ENCODE measurements at regions not wholly inside any gene's neighbourhood (a gene's known extent, or its start where the extent isn't known, plus 50 kb on each side); places are given as distances from the start of the nearest gene placed in this dataset.

DNA sequence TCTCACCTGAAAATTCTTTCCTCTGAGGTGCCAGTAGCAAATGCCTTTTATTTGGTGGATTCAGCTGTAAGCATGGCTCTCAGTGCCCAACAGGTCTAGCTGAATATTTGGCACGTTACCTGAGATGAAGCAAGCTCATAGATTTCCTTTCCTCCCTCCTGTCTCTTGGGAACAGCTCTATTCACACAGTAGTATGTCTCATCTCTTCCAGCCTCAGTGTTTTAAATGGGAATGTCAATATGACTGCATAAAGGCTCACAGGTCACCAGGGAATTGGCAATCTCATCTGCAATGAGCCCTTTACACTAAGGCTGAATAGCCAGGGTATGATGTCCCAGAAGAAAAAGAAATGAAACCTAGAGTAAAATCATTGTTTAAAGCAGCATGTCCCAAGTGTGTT, 733.5 kb downstream of the NTRK3 start:
- Histone ChIP-seq H3K4me1 (ENCODE audit: control insufficient read depth, insufficient read depth, low read length) (no peaks in the 10 kb centered on the region), H3K27me3 (ENCODE audit: control insufficient read depth, insufficient read depth, low read length) (no peaks in the 10 kb centered on the region), H3K27ac (ENCODE audit: low read length) (no peak overlapping the region), H3K4me3 (ENCODE audit: low read length) (no peak overlapping the region), H3K9me3 (ENCODE audit: control insufficient read depth, insufficient read depth, low read length) (no peaks in the 10 kb centered on the region), H3K36me3 (ENCODE audit: control insufficient read depth, insufficient read depth, low read length) (no peaks in the 10 kb centered on the region)
- WGBS (ENCODE audit: insufficient coverage, insufficient read length): no CpG with 5 or more reads among the region's 1 CpG
- no peak for DNase-seq (ENCODE audit: low read depth, low spot score)

DNA sequence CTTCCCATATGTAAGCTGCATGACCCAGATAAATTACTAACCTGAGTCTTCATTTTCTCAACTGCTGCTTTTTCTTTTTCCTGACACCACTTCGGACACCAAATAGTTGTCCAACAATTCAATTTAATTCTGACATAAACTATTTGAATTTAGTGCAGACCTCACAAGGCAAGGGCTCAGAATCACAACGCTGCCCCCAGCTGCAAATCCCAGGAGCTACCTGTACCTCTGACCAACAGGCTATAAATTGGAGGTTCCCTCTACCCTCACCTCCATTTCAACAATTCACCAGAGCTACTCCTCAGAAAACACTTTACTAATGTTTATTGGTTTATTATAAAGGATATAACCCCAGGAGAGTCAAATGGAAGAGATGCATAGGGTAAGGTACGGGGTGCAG, 737.6 kb downstream of the NTRK3 start:
- H3K4me1 ChIP-seq (ENCODE audit: control insufficient read depth, insufficient read depth, low read length): no peaks in the 10 kb centered on the region; the same call in 1 of the 2 replicates
- H3K27ac ChIP-seq (ENCODE audit: low read length): no peak overlapping the region
- no peaks in the 10 kb centered on the region for H3K27me3 ChIP-seq (ENCODE audit: control insufficient read depth, insufficient read depth, low read length)
- H3K4me3 ChIP-seq (ENCODE audit: low read length): no peak overlapping the region
- no peaks in the 10 kb centered on the region for H3K9me3 ChIP-seq (ENCODE audit: control insufficient read depth, insufficient read depth, low read length)
- DNase-seq (ENCODE audit: low read depth, low spot score): no peak
- WGBS (ENCODE audit: insufficient coverage, insufficient read length): no CpG with 5 or more reads among the region's 3 CpGs
- H3K36me3 ChIP-seq (ENCODE audit: control insufficient read depth, insufficient read depth, low read length): no peaks in the 10 kb centered on the region

DNA sequence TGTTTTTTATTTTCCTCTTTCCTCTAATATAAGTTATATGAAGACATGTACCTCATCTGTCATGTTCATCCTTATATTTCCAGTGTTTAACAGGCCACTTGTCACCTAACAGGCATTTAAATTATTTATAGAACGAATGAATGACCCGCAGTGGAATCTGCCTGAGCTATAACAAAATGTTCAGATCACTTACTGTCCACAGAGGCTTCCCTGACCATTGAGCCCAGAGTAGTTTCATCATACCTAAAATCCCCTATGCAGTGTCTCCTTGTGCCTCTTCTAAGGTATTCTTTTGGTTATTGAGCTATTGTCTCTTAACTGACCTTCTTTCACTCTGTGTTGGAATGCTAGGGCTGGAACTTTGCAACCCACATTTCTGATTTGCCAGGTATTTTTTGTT, 748.5 kb downstream of the NTRK3 start:
- no CpG with 5 or more reads among the region's 2 CpGs for WGBS (ENCODE audit: insufficient coverage, insufficient read length)
- Histone ChIP-seq H3K4me1 (ENCODE audit: control insufficient read depth, insufficient read depth, low read length) (no peaks in the 10 kb centered on the region), H3K36me3 (ENCODE audit: control insufficient read depth, insufficient read depth, low read length) (no peaks in the 10 kb centered on the region), H3K4me3 (ENCODE audit: low read length) (no peak overlapping the region), H3K27ac (ENCODE audit: low read length) (no peak overlapping the region), H3K9me3 (ENCODE audit: control insufficient read depth, insufficient read depth, low read length) (no peaks in the 10 kb centered on the region), H3K27me3 (ENCODE audit: control insufficient read depth, insufficient read depth, low read length) (no peaks in the 10 kb centered on the region)
- no peak for DNase-seq (ENCODE audit: low read depth, low spot score)

DNA sequence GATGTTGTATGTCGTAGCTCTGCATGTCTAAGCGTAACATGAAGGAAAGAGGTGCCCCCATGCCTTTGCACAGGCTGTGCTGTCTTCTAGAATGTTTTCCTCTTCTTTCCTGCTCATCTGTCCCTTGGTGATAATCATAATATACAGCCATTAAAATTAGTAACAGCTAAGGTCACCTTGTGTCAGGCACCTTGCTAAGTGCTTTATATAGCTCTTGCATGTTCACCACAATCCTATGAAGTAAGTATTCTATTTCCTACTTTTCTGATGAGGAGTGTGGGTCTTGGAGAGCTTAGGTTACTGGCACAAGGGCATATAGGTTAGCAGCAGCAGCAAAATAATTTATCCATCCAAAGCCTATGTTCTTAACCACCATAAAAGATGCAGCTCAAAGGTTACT, 754.4 kb downstream of the NTRK3 start:
- H3K27ac ChIP-seq (ENCODE audit: low read length): no peak overlapping the region
- DNase-seq (ENCODE audit: low read depth, low spot score): no peak
- no peak overlapping the region for H3K4me3 ChIP-seq (ENCODE audit: low read length)
- H3K27me3 ChIP-seq (ENCODE audit: control insufficient read depth, insufficient read depth, low read length): no peaks in the 10 kb centered on the region
- H3K4me1 ChIP-seq (ENCODE audit: control insufficient read depth, insufficient read depth, low read length): no peaks in the 10 kb centered on the region
- WGBS (ENCODE audit: insufficient coverage, insufficient read length): no CpG with 5 or more reads among the region's 2 CpGs
- H3K36me3 ChIP-seq (ENCODE audit: control insufficient read depth, insufficient read depth, low read length): no peaks in the 10 kb centered on the region
- no peaks in the 10 kb centered on the region for H3K9me3 ChIP-seq (ENCODE audit: control insufficient read depth, insufficient read depth, low read length)

DNA sequence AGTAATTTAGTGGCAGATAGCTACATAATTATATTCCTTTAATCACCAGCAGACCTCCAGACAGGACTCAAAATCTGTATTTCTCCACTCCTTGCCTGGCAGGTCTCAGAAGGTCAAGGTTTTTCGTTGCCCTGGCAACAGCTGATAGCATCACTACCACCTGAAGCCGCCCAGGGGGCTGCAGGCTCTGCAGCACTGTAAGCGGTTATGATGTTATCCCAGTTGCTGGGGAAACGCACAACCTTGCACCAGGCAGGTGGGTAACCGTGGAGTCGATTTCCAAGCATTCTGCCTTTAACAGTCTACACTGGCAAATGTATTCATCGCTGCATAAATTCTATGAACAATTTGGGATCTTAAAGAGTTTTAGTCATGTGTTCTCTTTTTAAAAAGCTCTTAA, 756.3 kb downstream of the NTRK3 start:
- Histone ChIP-seq H3K4me3 (ENCODE audit: low read length) (no peak overlapping the region), H3K27me3 (ENCODE audit: control insufficient read depth, insufficient read depth, low read length) (no peaks in the 10 kb centered on the region), H3K27ac (ENCODE audit: low read length) (no peak overlapping the region), H3K9me3 (ENCODE audit: control insufficient read depth, insufficient read depth, low read length) (no peaks in the 10 kb centered on the region), H3K36me3 (ENCODE audit: control insufficient read depth, insufficient read depth, low read length) (no peaks in the 10 kb centered on the region), H3K4me1 (ENCODE audit: control insufficient read depth, insufficient read depth, low read length) (no peaks in the 10 kb centered on the region)
- no CpG with 5 or more reads among the region's 7 CpGs for WGBS (ENCODE audit: insufficient coverage, insufficient read length)
- DNase-seq (ENCODE audit: low read depth, low spot score): no peak

DNA sequence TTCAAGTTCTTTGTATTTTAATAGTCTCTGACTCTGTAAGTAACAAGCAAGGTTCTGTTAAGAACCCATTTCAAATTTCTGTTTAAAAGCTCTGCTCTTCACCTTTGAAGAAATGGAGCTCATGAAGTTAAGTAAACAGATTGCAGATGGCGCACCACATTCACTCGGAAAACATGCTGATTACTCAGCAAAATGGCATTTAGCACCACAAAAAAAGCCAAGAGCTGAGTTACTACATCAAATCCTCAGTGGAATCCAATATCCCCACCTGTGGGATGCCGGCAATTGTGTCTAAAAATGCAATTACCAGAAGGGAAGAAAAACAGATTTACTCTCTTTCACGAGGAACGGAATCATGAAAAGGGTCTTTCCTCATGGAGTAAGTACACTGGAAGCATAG, 758.0 kb downstream of the NTRK3 start:
- no CpG with 5 or more reads among the region's 5 CpGs for WGBS (ENCODE audit: insufficient coverage, insufficient read length)
- Histone ChIP-seq H3K9me3 (ENCODE audit: control insufficient read depth, insufficient read depth, low read length) (no peaks in the 10 kb centered on the region), H3K4me3 (ENCODE audit: low read length) (no peak overlapping the region), H3K27me3 (ENCODE audit: control insufficient read depth, insufficient read depth, low read length) (no peaks in the 10 kb centered on the region), H3K4me1 (ENCODE audit: control insufficient read depth, insufficient read depth, low read length) (no peaks in the 10 kb centered on the region), H3K36me3 (ENCODE audit: control insufficient read depth, insufficient read depth, low read length) (no peaks in the 10 kb centered on the region), H3K27ac (ENCODE audit: low read length) (no peak overlapping the region)
- no peak for DNase-seq (ENCODE audit: low read depth, low spot score)

DNA sequence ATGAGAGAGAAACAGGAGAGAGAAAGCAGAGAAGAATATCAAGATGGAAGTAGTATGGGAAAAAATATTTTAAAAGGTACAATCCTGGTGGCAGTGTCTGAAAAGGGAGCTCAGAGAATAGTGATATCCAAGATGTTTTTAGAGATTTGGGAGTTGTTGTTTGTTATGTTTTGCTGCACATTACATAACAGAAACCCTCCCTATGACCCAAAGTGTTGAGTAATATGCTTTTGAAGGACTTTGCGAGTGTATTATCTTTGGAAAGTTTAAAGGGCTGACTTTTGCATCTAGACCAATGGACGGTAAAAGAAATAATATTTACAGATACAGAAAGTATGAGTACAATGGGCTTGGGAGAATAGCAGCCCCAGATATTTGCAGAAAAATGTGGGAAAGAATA, 759.7 kb downstream of the NTRK3 start:
- Histone ChIP-seq H3K27ac (ENCODE audit: low read length) (no peak overlapping the region), H3K36me3 (ENCODE audit: control insufficient read depth, insufficient read depth, low read length) (no peaks in the 10 kb centered on the region), H3K9me3 (ENCODE audit: control insufficient read depth, insufficient read depth, low read length) (no peaks in the 10 kb centered on the region), H3K4me3 (ENCODE audit: low read length) (no peak overlapping the region), H3K4me1 (ENCODE audit: control insufficient read depth, insufficient read depth, low read length) (no peaks in the 10 kb centered on the region), H3K27me3 (ENCODE audit: control insufficient read depth, insufficient read depth, low read length) (no peaks in the 10 kb centered on the region)
- no peak for DNase-seq (ENCODE audit: low read depth, low spot score)
- no CpG with 5 or more reads among the region's 2 CpGs for WGBS (ENCODE audit: insufficient coverage, insufficient read length)

DNA sequence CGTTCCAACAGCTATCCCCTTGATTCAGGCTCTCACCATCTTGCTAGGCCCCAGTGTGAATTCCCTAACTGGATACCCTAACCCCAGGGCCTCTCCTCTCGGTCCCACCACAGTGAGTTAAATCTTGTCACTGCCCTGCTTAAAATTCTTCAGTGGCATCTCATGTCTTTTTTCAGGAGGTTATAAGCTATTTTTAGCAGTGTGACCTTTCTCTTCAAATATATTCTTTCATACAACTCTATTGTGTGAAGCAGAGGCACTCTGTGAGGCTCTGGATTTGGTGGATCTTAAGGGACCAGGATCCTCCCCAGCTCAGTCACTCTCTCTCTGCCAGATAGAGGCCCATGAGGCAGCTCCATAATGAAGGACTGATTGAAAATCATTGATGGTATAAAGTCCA, 760.4 kb downstream of the NTRK3 start:
- WGBS (ENCODE audit: insufficient coverage, insufficient read length): no CpG with 5 or more reads among the region's 2 CpGs
- H3K9me3 ChIP-seq (ENCODE audit: control insufficient read depth, insufficient read depth, low read length): no peaks in the 10 kb centered on the region

DNA sequence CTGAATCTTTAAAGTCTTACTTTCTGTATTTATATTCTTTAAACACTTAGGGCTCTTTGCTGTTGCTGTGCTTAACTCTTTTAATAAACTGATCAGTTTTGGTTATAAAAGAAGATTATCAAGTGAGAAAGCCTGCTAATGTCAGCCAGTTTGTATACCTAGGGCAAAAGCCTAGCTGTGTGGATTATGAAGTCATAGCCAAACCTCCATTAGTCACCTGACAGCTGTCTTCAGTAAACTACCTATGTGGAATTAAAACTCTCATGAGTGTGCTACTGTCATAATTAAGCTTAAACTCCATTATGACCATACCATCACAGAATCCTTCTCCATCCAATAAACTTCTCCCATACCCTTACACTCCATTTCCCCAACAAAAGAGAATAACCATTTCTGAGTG, 762.7 kb downstream of the NTRK3 start:
- Histone ChIP-seq H3K36me3 (ENCODE audit: control insufficient read depth, insufficient read depth, low read length) (no peaks in the 10 kb centered on the region), H3K9me3 (ENCODE audit: control insufficient read depth, insufficient read depth, low read length) (no peaks in the 10 kb centered on the region), H3K27ac (ENCODE audit: low read length) (no peak overlapping the region), H3K4me1 (ENCODE audit: control insufficient read depth, insufficient read depth, low read length) (no peaks in the 10 kb centered on the region), H3K27me3 (ENCODE audit: control insufficient read depth, insufficient read depth, low read length) (no peaks in the 10 kb centered on the region), H3K4me3 (ENCODE audit: low read length) (no peak overlapping the region)
- no peak for DNase-seq (ENCODE audit: low read depth, low spot score)

More for the DNA sequence above, 760.4 kb downstream of the NTRK3 start:
- no peak overlapping the region for H3K27ac ChIP-seq (ENCODE audit: low read length)
- H3K36me3 ChIP-seq (ENCODE audit: control insufficient read depth, insufficient read depth, low read length): no peaks in the 10 kb centered on the region
- no peak for DNase-seq (ENCODE audit: low read depth, low spot score)
- H3K27me3 ChIP-seq (ENCODE audit: control insufficient read depth, insufficient read depth, low read length): no peaks in the 10 kb centered on the region
- no peak overlapping the region for H3K4me3 ChIP-seq (ENCODE audit: low read length)
- no peaks in the 10 kb centered on the region for H3K4me1 ChIP-seq (ENCODE audit: control insufficient read depth, insufficient read depth, low read length)

DNA sequence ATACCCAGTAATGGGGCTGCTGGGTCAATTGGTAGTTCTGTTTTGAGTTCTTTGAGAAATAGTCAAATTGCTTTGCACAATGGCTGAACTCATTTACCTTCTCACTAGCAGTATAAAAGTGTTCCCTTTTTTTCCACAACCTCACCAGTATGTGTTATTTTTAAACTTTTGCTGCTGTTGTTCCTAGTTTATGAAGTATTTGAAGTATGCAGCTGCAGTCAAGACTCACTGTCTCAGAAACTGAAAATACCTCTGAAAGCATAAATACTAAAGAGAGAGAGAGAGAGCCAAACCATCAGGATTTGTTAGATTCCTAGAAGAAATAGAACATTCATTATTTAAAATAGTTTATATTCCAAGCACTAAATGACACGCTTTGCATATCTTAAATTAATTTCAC, 764.2 kb downstream of the NTRK3 start:
- no CpG with 5 or more reads among the region's 1 CpG for WGBS (ENCODE audit: insufficient coverage, insufficient read length)
- Histone ChIP-seq H3K4me1 (ENCODE audit: control insufficient read depth, insufficient read depth, low read length) (no peaks in the 10 kb centered on the region), H3K4me3 (ENCODE audit: low read length) (no peak overlapping the region), H3K36me3 (ENCODE audit: control insufficient read depth, insufficient read depth, low read length) (no peaks in the 10 kb centered on the region), H3K27me3 (ENCODE audit: control insufficient read depth, insufficient read depth, low read length) (no peaks in the 10 kb centered on the region), H3K27ac (ENCODE audit: low read length) (no peak overlapping the region), H3K9me3 (ENCODE audit: control insufficient read depth, insufficient read depth, low read length) (no peaks in the 10 kb centered on the region)
- DNase-seq (ENCODE audit: low read depth, low spot score): no peak

DNA sequence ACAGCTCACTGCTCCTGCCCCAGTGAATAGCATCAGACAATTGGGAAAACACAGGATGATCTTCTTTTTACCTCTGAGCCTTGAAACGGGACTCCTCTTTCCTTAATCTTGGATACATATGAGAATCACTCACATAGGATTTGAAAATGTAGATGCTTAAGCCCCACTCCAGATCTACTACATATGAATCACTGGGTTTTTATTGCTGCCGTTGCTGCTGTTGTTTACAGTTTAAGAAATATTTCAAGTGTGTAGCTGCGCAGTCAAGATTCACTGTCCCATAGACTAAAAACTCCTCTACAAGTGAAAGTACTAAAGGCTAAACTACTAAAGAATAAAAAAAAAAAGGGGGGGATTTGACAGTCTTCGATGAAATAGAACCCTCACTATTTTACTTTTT, 765.9 kb downstream of the NTRK3 start:
- no peaks in the 10 kb centered on the region for H3K27me3 ChIP-seq (ENCODE audit: control insufficient read depth, insufficient read depth, low read length)
- DNase-seq (ENCODE audit: low read depth, low spot score): no peak
- no CpG with 5 or more reads among the region's 4 CpGs for WGBS (ENCODE audit: insufficient coverage, insufficient read length)
- no peak overlapping the region for H3K27ac ChIP-seq (ENCODE audit: low read length)
- no peaks in the 10 kb centered on the region for H3K36me3 ChIP-seq (ENCODE audit: control insufficient read depth, insufficient read depth, low read length)
- no peaks in the 10 kb centered on the region for H3K9me3 ChIP-seq (ENCODE audit: control insufficient read depth, insufficient read depth, low read length)
- no peaks in the 10 kb centered on the region for H3K4me1 ChIP-seq (ENCODE audit: control insufficient read depth, insufficient read depth, low read length)
- H3K4me3 ChIP-seq (ENCODE audit: low read length): no peak overlapping the region
